HG02759 (cell line): ENCODE measurements at regions not wholly inside any gene's neighbourhood (a gene's known extent, or its start where the extent isn't known, plus 50 kb on each side); places are given as distances from the start of the nearest gene placed in this dataset.

Source experiments
- ATAC-seq: cut with Tn5 transposase; IDR thresholded peaks from one replicate; pipeline ENCODE4 v1.9.1; 2021; ENCODE audit warnings: mild to moderate bottlenecking, moderate library complexity; ENCODE audit not compliant: unreplicated experiment

DNA sequence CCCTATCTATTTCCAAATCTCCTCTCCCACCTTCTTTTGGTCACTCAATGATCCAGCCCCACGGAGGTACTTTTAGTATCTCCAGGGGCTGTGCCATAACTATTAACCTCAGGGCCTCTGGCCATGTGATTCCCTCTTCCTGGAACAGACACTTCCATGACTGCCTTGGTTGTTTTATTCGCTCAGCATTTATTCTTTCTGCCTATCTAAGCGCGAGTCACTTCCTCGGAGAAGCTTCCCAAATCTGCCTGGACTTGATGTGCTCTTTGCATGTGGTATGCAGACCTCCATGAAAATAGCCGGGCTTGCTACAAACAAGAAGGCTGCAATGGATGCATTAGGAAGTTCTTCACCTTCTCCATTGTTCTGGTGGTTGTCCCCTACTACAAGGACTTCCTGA, 939.0 kb upstream of the TMEM132C start:
- ATAC-seq = no peak

DNA sequence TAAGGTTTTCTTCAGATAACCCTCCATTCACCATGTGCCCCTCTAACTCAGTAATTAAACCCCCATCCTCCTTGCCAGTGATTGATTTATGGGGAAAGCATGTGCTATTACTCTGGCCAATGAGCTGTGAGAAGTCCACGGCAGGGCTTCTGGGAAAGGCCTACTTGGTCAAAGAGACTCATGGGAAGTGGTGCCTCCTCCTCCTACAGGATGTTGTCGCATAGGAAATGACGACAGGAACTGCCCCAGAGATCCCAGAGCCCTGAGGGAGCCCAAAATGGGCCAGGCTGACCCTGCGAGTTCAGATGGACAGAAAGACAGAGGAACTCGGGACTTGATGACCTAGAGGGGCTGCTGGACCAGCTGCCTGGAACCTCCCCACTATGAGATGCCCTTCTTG, 938.1 kb upstream of the TMEM132C start:
- no peak for ATAC-seq

DNA sequence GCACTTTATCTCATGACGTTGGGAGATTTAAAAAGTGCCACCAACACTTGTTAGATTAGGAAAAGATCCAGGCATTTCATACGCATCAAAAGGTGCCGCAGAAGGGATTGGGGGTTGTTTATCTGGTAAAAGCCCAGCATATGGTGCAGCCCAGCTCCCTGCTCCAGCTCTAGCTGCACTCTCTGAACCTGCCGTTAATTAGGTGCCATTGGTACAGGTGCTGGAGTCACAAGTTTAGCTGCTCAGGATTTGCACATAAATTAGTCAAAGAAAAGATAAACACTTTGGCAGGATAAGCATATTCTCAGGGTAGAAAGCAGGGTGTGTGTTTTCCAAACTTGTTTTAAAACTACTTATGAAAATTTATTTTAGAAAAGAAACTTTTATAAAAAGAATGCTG, 932.6 kb upstream of the TMEM132C start:
- ATAC-seq = no peak

DNA sequence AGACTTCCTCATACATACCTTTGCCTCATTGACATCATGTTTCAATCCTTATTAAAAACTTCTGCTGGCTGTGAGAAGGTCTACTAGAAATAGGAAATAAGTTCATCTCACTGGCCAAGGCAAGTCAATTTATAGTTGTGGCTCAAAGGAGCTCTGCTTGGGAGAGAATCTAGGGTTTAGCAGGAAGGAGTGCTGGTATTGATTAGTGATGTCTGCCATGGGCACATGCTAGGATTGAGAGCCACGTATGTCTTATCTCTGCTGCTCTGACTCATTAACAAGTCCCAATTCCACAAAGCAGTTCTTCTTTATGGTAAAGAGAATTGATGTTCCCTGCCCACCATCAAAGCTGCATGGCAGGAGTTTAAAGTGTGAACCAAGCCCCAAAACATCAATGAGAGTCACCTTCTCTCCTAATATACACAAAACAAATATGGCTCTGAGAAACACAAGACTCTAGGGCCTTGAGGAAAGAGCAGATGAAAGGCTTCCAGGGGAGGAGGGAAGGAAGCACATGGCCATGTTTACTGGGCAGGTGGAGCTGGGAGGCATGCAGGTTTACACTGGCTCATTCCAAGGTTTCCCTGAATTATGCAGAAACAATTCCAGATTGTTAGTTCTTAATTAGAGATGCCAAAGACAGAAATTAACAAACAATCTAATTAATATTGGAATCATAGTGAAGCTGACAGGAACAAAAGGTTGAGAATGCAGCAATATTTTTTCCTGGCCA, 931.9 kb upstream of the TMEM132C start:
- no peak for ATAC-seq

DNA sequence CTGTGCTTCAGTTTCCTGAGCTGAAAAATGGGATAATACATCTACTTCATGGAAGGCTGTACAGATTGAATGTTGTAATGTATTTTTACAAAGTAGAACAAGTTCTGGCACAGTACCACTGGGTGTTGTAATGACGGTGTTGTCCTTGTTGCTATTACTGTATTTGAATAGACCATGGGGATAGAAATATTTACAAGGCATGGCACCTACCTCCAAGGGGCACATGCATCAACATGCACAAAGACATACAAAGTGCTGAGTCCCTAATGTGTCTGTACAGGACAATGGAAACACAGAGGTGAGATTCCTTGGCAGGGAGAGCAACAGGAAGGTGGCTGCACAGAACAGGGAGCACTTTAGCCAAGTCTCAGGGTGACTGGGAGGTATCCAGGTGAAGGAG, 930.6 kb upstream of the TMEM132C start:
- ATAC-seq = no peak

DNA sequence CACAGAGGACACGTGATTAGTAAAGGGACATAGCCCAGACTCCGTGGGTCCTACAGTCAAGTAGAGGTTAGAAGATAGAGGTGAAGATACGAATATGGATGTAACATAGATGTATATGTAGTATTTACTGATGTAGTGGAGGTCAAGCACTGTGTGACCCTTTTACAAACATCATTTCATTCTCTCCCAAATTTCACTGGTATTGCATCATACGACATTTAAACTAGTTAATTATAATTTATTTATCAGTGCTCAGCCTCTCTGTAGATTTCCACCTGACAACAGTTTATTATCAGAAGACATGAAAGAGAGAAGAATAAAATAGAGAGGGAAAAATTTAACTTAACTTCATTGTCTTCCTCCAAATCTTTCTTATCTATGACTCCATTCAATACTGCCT, 927.9 kb upstream of the TMEM132C start:
- ATAC-seq = no peak

DNA sequence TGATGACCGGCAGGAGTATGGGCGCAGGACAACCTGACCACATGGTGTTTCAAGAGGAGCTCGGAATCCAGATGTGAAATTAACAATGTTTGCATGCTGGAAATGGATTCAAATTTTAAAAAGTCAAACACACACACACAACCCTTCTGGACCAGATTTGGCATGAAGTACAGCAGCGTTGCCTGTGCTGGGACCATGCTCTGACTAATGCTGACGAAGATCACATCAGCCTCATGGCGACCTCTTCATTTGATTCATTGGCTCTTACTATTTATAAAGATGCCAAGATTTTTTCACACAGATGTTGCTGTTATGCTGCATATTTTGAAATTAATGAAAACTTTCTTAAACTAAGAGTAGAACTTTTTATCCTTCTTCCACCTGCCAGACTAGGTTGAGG, 926.6 kb upstream of the TMEM132C start:
- ATAC-seq = no peak

DNA sequence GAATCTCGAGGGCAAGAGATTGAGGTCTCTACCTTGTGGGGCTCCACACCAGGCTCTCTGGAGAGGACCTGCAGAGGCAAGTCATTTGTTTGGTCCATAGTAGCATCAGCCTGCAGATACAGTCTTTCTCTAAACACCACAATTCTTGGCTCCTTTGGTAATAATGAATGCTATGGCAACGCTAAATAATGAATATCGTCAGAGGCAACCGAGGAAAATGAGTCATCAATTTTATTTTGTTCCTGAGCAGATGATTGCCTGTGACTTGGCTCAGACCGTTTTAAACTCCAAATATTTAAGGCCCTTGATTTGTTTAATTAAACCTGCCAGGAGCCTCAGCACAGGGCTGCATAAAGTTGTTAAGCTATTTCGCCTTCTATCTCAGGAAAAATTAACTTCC, 924.1 kb upstream of the TMEM132C start:
- ATAC-seq = no peak

DNA sequence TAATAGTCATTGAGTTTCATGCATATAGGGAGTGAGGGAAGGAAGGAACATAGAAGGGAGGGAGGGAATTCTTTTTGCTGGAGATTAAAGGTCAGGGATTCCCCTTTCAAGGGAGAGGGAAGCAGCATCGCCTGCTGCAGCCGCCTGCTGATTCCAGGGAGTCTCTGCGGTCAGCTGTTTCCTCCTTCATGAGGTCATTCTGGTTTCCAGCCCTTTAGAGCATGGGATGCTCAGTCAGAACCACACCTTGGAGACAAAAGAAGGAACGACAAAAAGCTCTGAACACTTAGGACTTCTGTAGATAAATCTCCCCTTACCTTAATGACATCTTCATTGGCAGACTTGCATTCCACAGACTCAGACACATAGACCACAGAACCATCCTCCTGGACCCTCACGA, 923.0 kb upstream of the TMEM132C start:
- no peak for ATAC-seq

DNA sequence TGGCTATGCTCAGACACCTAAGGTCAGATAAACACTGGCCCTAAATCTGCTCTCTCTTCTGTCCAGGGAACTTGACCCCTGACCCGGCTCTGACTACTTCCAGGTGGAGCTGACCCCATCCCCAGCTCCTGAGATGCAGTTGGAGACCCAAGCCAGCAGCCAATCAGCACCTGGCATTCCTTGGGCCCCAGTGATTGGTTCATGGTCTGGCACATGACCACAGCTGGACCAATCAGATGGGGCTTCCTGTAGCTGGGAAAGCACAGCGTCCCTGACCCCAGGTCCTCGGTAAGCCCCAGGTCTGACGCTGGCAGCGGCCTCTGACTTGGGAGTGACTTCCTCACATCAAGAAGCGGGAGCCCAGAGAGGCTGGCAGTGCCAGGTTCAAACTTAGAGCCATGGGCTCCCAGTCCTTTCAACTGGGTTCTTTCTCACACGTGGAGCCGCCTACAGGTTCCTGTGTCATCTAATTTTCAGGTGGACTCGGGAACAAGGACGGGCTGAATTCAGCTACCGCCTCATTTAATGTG, 915.4 kb upstream of the TMEM132C start:
- ATAC-seq = no peak

DNA sequence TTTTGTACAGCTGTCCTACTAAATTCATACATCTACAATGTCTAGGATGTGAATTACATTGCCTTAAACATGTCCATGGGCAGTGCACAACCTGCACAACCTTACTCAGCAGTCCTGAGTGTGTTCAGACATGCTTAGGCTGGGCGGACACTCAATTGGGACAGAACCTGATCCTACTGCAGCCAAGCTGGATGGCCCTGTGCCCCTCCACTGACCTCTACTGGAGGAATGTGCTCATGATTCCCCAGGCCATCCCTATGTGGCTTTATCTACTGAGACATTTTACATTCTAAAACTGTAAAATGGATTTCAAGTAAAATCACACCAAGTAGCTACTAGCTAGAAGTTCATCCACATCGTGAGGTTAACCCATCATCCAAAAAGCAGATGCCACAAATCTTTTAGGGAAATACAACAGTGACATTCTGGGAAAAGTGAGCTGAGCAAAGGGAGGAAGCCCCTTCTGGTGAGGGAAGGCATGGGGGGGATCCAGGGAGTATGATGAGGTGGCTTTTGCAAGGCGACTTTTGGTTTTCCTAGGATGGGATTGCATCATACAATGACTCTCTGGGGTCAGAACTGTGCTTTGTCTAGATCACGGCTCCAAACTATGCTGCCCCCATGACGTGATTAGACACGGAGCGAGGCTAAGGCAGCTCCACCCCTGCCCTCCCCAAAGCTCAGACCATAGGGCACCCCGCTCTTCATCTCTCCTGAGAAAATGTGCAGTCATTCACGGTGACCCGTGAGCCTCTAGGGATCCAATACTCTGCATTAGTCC, 911.7 kb upstream of the TMEM132C start:
- no peak for ATAC-seq

DNA sequence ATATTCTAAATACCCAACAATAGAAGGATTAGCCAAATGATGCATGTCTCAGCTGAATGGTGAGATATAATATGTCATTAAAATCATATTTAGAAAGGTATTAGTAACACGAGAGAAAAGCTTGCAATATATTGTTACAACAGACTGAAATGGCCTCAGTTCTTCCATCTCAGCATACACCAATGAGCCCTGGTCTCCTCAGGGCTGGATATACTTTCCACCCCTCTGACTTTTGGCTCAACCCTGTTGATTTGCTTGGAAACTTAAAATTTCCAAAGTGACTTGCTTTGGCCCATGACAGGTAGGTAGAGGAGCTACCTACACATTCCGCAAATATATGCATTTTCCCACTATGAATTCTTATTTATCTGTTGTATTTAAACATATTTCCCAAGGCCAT, 908.1 kb upstream of the TMEM132C start:
- no peak for ATAC-seq

DNA sequence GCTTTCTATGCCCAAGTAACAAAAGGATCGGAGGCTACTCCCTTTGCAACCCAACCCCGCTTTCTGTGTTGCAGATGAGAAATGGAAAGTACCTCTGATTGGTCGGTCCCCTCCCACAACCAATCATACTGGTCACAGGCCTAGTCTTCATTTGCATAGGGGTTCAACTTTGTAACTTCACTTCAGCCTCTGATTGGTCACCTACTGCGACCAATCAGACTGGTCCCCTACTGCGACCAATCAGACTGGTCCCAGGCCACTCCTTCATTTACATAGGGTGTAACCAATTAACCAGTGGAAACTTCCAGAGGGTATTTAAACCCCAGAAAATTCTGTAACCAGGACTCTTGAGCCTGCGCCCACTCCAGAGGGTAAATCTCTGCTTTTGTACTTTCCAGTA, 906.4 kb upstream of the TMEM132C start:
- no peak for ATAC-seq

DNA sequence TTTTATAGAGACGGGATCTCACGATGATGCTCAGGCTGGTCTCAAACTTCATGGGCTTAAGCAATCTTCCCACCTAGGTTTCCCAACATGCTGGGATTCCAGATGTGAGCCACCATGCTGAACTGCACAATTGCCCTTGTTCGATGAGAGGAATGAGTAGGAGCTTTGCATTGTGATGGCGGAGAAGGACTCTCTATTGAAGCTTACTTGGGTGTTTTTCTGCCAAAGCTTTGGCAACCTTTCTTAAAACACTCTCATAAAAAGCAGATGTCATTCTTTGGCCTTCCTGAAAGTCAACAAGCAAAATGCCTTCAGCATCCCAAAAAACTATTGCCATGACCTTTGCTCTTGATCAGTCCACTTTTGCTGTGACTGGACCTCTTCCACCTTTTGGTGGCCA, 904.8 kb upstream of the TMEM132C start:
- ATAC-seq = no peak

DNA sequence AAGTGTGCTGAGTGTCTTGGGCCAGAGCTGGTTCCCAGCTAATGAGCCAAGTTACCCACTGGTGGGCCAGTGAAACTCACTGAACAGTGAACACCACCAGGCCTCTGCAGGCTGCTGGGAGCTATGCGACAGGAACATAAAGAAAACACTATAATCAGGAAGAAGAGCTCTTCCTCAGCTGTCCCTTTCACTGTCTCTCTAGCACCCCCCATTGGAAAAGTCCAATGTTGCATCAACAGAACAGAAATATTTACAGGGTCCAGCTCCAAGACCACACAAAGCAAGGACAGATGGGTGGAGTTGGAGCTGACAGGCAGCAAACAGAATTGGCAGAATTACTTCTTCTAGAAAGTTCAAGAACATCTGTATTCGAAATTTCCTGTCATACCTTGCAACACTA, 903.6 kb upstream of the TMEM132C start:
- no peak for ATAC-seq

DNA sequence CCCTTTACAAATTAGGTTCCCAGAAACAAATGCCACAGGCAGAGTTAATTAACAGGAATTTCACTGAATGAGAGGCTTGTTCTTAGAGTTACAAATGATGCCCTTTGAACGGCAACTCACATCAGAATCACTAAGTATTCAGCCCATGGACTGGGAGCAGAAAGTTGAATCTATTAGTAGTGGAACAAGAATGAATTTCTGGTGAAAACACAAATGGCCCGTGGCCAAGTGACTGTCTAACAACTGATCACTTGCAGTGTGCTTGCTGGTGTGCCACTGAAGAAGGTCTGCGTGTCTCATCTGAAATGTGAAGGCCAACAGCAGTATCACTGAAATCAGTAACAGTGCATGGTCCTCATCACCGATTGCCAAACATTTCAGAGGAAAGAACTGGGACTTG, 893.4 kb upstream of the TMEM132C start:
- no peak for ATAC-seq

DNA sequence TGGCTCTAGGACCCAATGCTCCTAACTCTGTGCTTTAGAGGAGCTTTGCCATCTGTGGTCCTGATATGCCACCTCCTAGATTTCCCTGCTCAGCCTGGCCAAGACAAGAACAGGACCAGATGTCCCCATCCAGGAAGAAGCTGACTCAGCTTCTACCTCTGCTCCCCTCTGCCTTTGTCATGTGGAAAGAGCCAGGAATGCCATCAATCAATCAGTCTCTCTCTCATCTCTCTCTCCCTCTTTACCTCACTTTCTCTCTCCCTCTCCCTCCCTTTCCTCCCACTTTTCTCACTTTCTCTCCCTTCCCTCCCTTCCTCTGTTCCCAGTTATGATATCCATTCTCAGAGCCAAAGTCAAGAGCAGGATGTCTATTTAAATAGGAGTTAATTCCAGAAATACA, 892.5 kb upstream of the TMEM132C start:
- no peak for ATAC-seq

DNA sequence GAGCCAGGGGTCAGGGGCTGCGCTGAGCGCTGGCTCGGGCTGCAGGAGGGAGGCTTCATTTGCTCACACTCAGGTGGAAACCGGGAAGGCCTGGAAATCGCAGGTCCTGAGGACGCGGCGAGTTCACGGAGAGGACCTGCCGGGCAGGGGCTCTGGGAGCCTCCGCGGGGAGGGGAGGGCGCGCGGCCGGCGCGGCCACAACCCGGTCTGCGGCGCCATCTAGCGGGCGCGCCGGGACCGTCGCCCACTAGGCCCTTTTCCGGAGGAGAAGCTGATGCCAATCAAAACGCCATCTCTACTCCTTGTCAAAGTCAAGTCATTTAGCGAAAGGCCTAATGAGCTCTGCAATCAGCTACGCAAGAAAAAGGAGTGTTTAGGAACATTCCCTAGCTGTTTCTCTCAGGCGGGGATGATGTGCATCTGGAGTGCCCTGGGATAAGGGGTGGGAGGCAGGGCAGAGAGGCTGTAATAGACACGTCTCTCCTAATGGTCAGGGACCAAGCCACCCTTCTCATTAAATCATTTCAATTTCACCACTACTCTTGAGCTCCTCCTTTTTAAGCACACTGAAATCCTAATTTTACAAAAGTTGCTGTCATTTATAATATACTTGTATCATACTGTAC, 885.8 kb upstream of the TMEM132C start:
- ATAC-seq = peak; percentile 91

DNA sequence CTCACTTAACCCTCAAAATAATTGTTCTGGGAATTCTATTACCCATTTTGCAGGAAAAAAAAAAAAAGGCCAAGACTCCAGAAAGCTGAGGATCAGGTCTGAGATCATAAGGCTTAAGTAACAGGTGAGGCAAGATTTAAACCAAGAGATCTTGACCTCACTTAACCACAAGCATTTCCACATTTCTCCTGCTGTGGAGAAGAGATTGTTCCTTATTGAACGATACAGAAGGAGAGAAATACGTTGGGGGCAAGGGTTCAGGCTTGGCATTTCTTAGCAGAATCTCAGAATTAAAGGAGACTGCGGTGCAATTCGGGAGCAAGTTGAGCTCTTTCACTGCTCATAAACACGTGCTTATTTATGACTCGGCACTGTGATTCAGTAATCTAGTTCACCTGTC, 885.3 kb upstream of the TMEM132C start:
- no peak for ATAC-seq

DNA sequence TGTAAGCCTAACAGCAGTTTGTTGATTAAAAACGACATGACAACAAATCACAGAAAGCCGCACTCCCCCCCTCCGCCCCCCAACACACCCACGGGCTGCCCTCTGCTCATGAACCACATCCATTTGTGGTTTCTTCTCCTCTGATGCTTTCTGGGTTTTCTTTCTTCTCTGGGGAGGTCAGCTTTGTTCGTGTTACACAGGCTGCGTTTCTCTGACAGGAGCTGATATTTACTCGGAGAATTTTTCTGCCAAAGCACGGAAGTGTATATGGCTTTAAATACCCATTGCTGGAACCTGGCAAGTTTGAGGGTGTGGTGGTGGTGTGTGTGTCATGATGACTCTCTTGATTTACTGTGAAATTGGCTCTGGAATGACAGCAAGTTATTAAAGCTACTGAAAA, 883.7 kb upstream of the TMEM132C start:
- ATAC-seq = no peak

DNA sequence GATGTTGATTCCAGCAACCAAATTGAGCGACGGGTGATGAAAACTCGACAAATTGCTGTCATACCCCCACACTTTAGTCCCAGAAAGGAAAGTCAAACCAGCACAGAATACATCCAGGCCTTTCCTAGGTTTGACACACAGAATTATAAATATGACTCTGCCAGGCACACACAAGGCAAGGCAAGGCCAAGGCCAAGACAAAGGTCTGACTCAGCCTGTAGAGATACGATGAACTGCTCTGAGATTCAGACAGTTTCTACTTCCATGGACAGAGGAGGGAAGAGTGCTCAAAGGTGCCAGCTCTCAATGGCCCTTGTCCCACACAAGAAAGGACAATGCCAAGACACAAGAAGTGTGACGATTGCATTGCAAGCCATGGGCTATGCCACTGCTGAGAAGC, 880.2 kb upstream of the TMEM132C start:
- no peak for ATAC-seq

DNA sequence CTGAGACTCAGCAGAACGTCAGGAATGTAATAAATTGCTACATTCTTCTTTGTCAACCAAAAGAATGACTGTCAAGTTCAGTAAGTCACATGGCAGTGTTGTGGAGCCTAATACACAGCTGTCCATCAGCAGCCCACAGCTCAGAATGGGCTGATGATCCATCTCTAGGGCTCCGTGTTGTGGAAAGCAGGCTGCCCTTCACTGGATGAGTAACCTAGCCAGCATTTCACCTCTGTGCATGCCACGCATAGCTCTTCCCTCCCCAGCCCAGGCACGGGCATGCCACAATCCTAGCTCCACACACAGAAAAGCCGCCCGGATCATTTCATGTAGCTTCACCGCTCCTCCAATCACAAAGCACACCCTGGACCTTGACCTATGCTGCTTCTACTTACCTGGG, 878.0 kb upstream of the TMEM132C start:
- ATAC-seq = no peak
